CD4-positive, alpha-beta T cell treated with Interferon gamma for 1 hour (primary cell): ENCODE measurements at regions not wholly inside any gene's neighbourhood (a gene's known extent, or its start where the extent isn't known, plus 50 kb on each side); places are given as distances from the start of the nearest gene placed in this dataset.
A peak's percentile ranks its signal among the peaks of the same experiment; 100 is the strongest.

Experiments used
- DNase-seq: peaks from one replicate; pipeline ENCODE4 v3.0.0-alpha.2; 2020

GRCh38 chr3:67765575-67765974 lies 111.2 kb upstream of the SUCLG2 start:
- DNase-seq, result no peak

GRCh38 chr3:67745296-67745695 lies 90.9 kb upstream of the SUCLG2 start:
- DNase-seq, result no peak

- no peak for DNase-seq
Measured at GRCh38 chr3:67744699-67745098, 90.3 kb upstream of the SUCLG2 start.

GRCh38 chr3:67739851-67740250 lies 85.4 kb upstream of the SUCLG2 start:
- no peak for DNase-seq

GRCh38 chr3:67737906-67738865 lies 83.8 kb upstream of the SUCLG2 start:
- no peak for DNase-seq

- no peak for DNase-seq
Measured at GRCh38 chr3:67737140-67737539, 82.7 kb upstream of the SUCLG2 start.

- no peak for DNase-seq
Measured at GRCh38 chr3:67733269-67733950, 79.0 kb upstream of the SUCLG2 start.

- no peak for DNase-seq
Measured at GRCh38 chr3:67724434-67724833, 70.0 kb upstream of the SUCLG2 start.

- no peak for DNase-seq
Measured at GRCh38 chr3:67723863-67724262, 69.5 kb upstream of the SUCLG2 start.

GRCh38 chr3:67719333-67719732 lies 64.9 kb upstream of the SUCLG2 start:
- no peak for DNase-seq

- no peak for DNase-seq
Measured at GRCh38 chr3:67715971-67716370, 61.6 kb upstream of the SUCLG2 start.

GRCh38 chr3:67713764-67714469 lies 59.5 kb upstream of the SUCLG2 start:
- DNase-seq, result no peak

GRCh38 chr3:67712259-67712658 lies 57.8 kb upstream of the SUCLG2 start:
- DNase-seq, result no peak

- no peak for DNase-seq
Measured at GRCh38 chr3:67710396-67710795, 56.0 kb upstream of the SUCLG2 start.

GRCh38 chr3:67706934-67707333 lies 52.5 kb upstream of the SUCLG2 start:
- DNase-seq, result no peak

- DNase-seq, result peak; percentile 4
Measured at GRCh38 chr3:67704322-67704721, 49.9 kb upstream of the SUCLG2 start.
